ENCODE measurements at regions not wholly inside any gene's neighbourhood (a gene's known extent, or its start where the extent isn't known, plus 50 kb on each side); places are given as distances from the start of the nearest gene placed in this dataset.

GRCh38 chr13:60959427-60959826 is 456.2 kb downstream of the PCDH20 start:
- H3K4me3 ChIP-seq (ENCODE audit: low read length in 3 of 3) = no peak overlapping the region
- H3K27ac ChIP-seq (ENCODE audit: low read depth in 2 of 2, low read length in 2 of 2) = no peak overlapping the region
- DNase-seq (no peak), FAIRE-seq (no peak)
- intact Hi-C loops (cut with DNase I) = no loop called here
- H3K36me3 ChIP-seq (ENCODE audit: control insufficient read depth in 2 of 3, insufficient read depth in 3 of 3, low read length in 3 of 3) = no peaks in the 10 kb centered on the region
- TF ChIP-seq, protein P1, sequence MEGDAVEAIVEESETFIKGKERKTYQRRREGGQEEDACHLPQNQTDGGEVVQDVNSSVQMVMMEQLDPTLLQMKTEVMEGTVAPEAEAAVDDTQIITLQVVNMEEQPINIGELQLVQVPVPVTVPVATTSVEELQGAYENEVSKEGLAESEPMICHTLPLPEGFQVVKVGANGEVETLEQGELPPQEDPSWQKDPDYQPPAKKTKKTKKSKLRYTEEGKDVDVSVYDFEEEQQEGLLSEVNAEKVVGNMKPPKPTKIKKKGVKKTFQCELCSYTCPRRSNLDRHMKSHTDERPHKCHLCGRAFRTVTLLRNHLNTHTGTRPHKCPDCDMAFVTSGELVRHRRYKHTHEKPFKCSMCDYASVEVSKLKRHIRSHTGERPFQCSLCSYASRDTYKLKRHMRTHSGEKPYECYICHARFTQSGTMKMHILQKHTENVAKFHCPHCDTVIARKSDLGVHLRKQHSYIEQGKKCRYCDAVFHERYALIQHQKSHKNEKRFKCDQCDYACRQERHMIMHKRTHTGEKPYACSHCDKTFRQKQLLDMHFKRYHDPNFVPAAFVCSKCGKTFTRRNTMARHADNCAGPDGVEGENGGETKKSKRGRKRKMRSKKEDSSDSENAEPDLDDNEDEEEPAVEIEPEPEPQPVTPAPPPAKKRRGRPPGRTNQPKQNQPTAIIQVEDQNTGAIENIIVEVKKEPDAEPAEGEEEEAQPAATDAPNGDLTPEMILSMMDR (IDR thresholded peaks at IDR 0.05; ENCODE audit: borderline replicate concordance, extremely low read depth, insufficient read depth) = no peak
- H3K27me3 ChIP-seq (ENCODE audit: control insufficient read depth, insufficient read depth, low read length) = no peaks in the 10 kb centered on the region
- no peaks in the 10 kb centered on the region for H3K9me3 ChIP-seq (ENCODE audit: control insufficient read depth in 2 of 3, insufficient read depth in 1 of 3, low read length in 3 of 3)
- H3K4me1 ChIP-seq (ENCODE audit: control insufficient read depth in 2 of 3, insufficient read depth in 2 of 3, low read depth in 1 of 3, low read length in 3 of 3) = no peaks in the 10 kb centered on the region
- no peak overlapping the region for H3K9ac ChIP-seq (ENCODE audit: low read length in 3 of 3)

DNA sequence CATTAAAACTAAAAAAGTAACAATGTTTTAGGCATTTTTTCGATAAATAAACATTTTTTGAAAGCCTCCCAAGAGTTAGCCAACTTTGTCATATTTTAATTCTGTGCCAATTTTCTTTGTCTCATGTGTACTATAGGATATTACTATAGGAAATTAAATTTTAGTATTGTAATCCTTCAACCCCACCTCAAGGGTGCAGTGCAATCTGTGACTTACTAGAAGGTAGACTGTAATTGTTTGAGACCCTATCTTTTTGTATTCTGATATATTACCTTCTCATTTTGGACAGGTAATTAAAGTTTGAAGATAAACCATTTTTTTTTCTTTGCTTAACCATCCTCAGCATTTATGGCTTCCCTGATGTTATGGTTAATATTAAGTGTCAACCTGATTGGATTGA is 457.8 kb downstream of the PCDH20 start:
- H3K36me3 ChIP-seq (ENCODE audit: control insufficient read depth in 2 of 3, insufficient read depth in 3 of 3, low read length in 3 of 3) = no peaks in the 10 kb centered on the region
- intact Hi-C loops (cut with DNase I) = no loop called here
- no peaks in the 10 kb centered on the region for H3K9me3 ChIP-seq (ENCODE audit: control insufficient read depth in 2 of 3, insufficient read depth in 1 of 3, low read length in 3 of 3)
- no peak overlapping the region for H3K4me3 ChIP-seq (ENCODE audit: low read length in 3 of 3)
- TF ChIP-seq, protein P1 (IDR thresholded peaks at IDR 0.05; ENCODE audit: borderline replicate concordance, extremely low read depth, insufficient read depth) = no peak
- FAIRE-seq (no peak), DNase-seq (no peak)
- no peaks in the 10 kb centered on the region for H3K4me1 ChIP-seq (ENCODE audit: control insufficient read depth in 2 of 3, insufficient read depth in 2 of 3, low read depth in 1 of 3, low read length in 3 of 3)
- no peaks in the 10 kb centered on the region for H3K27me3 ChIP-seq (ENCODE audit: control insufficient read depth, insufficient read depth, low read length)
- H3K27ac ChIP-seq (ENCODE audit: low read depth in 2 of 2, low read length in 2 of 2) = no peak overlapping the region
- no peak overlapping the region for H3K9ac ChIP-seq (ENCODE audit: low read length in 3 of 3)

DNA sequence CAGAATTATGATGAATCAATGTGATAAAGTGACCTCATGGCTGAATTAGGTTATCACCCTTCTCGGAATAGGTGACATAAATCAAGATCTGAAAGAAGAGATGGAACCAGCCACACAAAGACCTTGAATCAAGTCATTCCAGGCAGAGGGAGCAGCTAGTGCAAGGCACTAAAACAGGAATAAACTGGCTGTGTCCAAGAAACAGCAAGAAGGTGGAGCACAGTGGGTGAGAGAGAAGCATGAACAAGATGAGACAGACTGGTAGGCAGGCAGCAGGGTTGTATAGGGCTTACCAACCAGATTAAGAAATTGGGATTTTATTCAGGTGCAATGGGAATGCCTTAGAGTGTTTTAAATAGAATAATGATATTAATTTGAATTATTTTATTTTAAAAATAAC is 470.3 kb downstream of the PCDH20 start:
- no peaks in the 10 kb centered on the region for H3K36me3 ChIP-seq (ENCODE audit: control insufficient read depth in 2 of 3, insufficient read depth in 3 of 3, low read length in 3 of 3)
- intact Hi-C loops (cut with DNase I) = no loop called here
- H3K4me3 ChIP-seq (ENCODE audit: low read length in 3 of 3) = no peak overlapping the region
- TF ChIP-seq, protein P1 (IDR thresholded peaks at IDR 0.05; ENCODE audit: borderline replicate concordance, extremely low read depth, insufficient read depth) = no peak
- no peaks in the 10 kb centered on the region for H3K4me1 ChIP-seq (ENCODE audit: control insufficient read depth in 2 of 3, insufficient read depth in 2 of 3, low read depth in 1 of 3, low read length in 3 of 3)
- no peak for FAIRE-seq
- no peak overlapping the region for H3K27ac ChIP-seq (ENCODE audit: low read depth in 2 of 2, low read length in 2 of 2)
- H3K27me3 ChIP-seq (ENCODE audit: control insufficient read depth, insufficient read depth, low read length) = no peaks in the 10 kb centered on the region
- no peak for DNase-seq
- no peaks in the 10 kb centered on the region for H3K9me3 ChIP-seq (ENCODE audit: control insufficient read depth in 2 of 3, insufficient read depth in 1 of 3, low read length in 3 of 3)
- no peak overlapping the region for H3K9ac ChIP-seq (ENCODE audit: low read length in 3 of 3)

DNA sequence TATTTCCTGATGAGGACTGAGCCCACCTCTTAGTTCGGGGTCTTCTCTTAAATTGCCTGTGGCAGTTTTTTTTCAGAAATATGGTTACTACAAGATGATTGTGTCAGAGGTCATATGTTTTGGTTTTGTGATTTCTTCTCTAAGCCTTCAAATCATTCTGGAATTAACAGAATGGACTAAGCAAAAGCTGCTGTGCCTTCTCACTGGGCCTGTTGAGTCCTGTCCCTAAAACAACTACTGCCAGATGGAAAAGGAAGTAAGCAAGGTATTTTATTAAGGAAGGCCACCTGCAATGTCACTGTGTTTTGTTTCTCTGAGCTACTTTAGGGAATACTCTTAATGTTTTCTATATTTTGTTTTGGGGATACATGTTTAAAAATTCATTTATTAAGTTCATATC is 470.8 kb downstream of the PCDH20 start:
- Histone ChIP-seq H3K27ac (ENCODE audit: low read depth in 2 of 2, low read length in 2 of 2) (no peak overlapping the region), H3K4me3 (ENCODE audit: low read length in 3 of 3) (no peak overlapping the region), H3K9me3 (ENCODE audit: control insufficient read depth in 2 of 3, insufficient read depth in 1 of 3, low read length in 3 of 3) (no peaks in the 10 kb centered on the region), H3K27me3 (ENCODE audit: control insufficient read depth, insufficient read depth, low read length) (no peaks in the 10 kb centered on the region), H3K9ac (ENCODE audit: low read length in 3 of 3) (no peak overlapping the region), H3K4me1 (ENCODE audit: control insufficient read depth in 2 of 3, insufficient read depth in 2 of 3, low read depth in 1 of 3, low read length in 3 of 3) (no peaks in the 10 kb centered on the region), H3K36me3 (ENCODE audit: control insufficient read depth in 2 of 3, insufficient read depth in 3 of 3, low read length in 3 of 3) (no peaks in the 10 kb centered on the region)
- TF ChIP-seq, protein P1 (IDR thresholded peaks at IDR 0.05; ENCODE audit: borderline replicate concordance, extremely low read depth, insufficient read depth) = no peak
- FAIRE-seq (no peak), DNase-seq (no peak)
- intact Hi-C loops (cut with DNase I) = no loop called here

Measured in kidney (tissue), 13 donors.